Aorta (tissue), 5 donors: ENCODE measurements at regions not wholly inside any gene's neighbourhood (a gene's known extent, or its start where the extent isn't known, plus 50 kb on each side); places are given as distances from the start of the nearest gene placed in this dataset.

Experiments used
- ATAC-seq: fragments of 200-7000 bp; cut with Tn5 transposase; one replicate; pipeline ENCODE4 v1.9.1; 2022; ENCODE audit warnings: moderate library complexity; ENCODE audit not compliant: low FRiP score
- DNase-seq, 2 donors: peaks; one replicate each; pipeline ENCODE4 v3.0.0-alpha.2; 2020
- H3K27ac ChIP-seq, 2 donors: one replicate each; pipeline ENCODE4 v1.5.1; 2013; ENCODE audit warnings: low read length in 2 of 2, mild to moderate bottlenecking in 2 of 2, moderate library complexity in 2 of 2, control low read depth in 1 of 2, inconsistent platforms in 1 of 2, low read depth in 1 of 2
- H3K27me3 ChIP-seq, 2 donors: one replicate each; pipeline ENCODE4 v1.6.1; 2013; ENCODE audit warnings: control low read depth in 1 of 2, low read length in 1 of 2, mild to moderate bottlenecking in 1 of 2, moderate library complexity in 1 of 2; ENCODE audit not compliant: insufficient read depth in 2 of 2, control insufficient read depth in 1 of 2
- H3K36me3 ChIP-seq, 2 donors: one replicate each; pipeline ENCODE4 v1.6.1; 2013; ENCODE audit warnings: control low read depth in 1 of 2, low read length in 1 of 2, mild to moderate bottlenecking in 1 of 2; ENCODE audit not compliant: insufficient read depth in 2 of 2, control insufficient read depth in 1 of 2
- H3K4me1 ChIP-seq, 2 donors: one replicate each; pipeline ENCODE4 v1.6.1; 2013; ENCODE audit warnings: low read length in 2 of 2, control low read depth in 1 of 2, mild to moderate bottlenecking in 1 of 2, moderate library complexity in 1 of 2; ENCODE audit not compliant: insufficient read depth in 2 of 2, control insufficient read depth in 1 of 2
- H3K4me3 ChIP-seq, 2 donors: one replicate each; pipeline ENCODE4 v1.5.1; 2013; ENCODE audit warnings: low read length in 2 of 2, control low read depth in 1 of 2, mild to moderate bottlenecking in 1 of 2
- H3K9me3 ChIP-seq: one replicate; pipeline ENCODE4 v1.6.1; 2013; ENCODE audit warnings: mild to moderate bottlenecking, low read length; ENCODE audit not compliant: control insufficient read depth
- WGBS, 2 donors: extraction: QIAGEN DNeasy Blood & Tissue Kit; methylation state at CpG; one replicate each; pipeline ENCODE4 v1.1.7; 2013; 5-methylcytosine and 5-hydroxymethylcytosine counted together
- intact Hi-C, 2 donors: fragments of 100-400 bp; cut with DNase I; formaldehyde crosslinking; loops; one replicate each; pipeline versions ENCODE4 v1.14.2 to v1.15.0; 2022
- donor health status: healthy with polysubstance abuse.
- donor health status: Bipolar disorder and iron deficiency.
- donor health status: DM: no; HTN: no; CAD: no.
- donor health status: DM: no; HTN: no; CAD: no.
- donor health status: DM: yes; HTN: yes; CAD: no.

GRCh38 chr1:4603295-4604110 lies 50.9 kb upstream of the AJAP1 start:
- H3K9me3 ChIP-seq, result peaks cover 1% of the 10 kb centered on the region
- WGBS, 2 donors, result 53 to 59% methylated on average over 16 of the region's 16 CpGs
- no peak for ATAC-seq
- no peak overlapping the region for H3K27ac ChIP-seq
- H3K4me3 ChIP-seq, result no peak overlapping the region
- intact Hi-C loops, result no loop called here
- H3K4me1 ChIP-seq, result no peaks in the 10 kb centered on the region
- DNase-seq, result no peak
- H3K27me3 ChIP-seq, result no peaks in the 10 kb centered on the region
- no peaks in the 10 kb centered on the region for H3K36me3 ChIP-seq
